ENCODE measurements at regions not wholly inside any gene's neighbourhood (a gene's known extent, or its start where the extent isn't known, plus 50 kb on each side); places are given as distances from the start of the nearest gene placed in this dataset.

- no peak for DNase-seq (ENCODE audit: low read depth in 2 of 2)
Observed at GRCh38 chr5:2015124-2015848, 132.6 kb upstream of the IRX4 start.

GRCh38 chr5:2014058-2014610 lies 131.4 kb upstream of the IRX4 start:
- no peak for DNase-seq (ENCODE audit: low read depth in 2 of 2)

GRCh38 chr5:2013301-2014057 lies 130.8 kb upstream of the IRX4 start:
- no peak for DNase-seq (ENCODE audit: low read depth in 2 of 2)

GRCh38 chr5:2012885-2013284 lies 130.2 kb upstream of the IRX4 start:
- no peak for DNase-seq (ENCODE audit: low read depth in 2 of 2)

GRCh38 chr5:2011481-2012411 lies 129.0 kb upstream of the IRX4 start:
- no peak for DNase-seq (ENCODE audit: low read depth in 2 of 2)

GRCh38 chr5:2010940-2011339 lies 128.2 kb upstream of the IRX4 start:
- no peak for DNase-seq (ENCODE audit: low read depth in 2 of 2)

GRCh38 chr5:2009986-2010914 lies 127.5 kb upstream of the IRX4 start:
- no peak for DNase-seq (ENCODE audit: low read depth in 2 of 2)

- no peak for DNase-seq (ENCODE audit: low read depth in 2 of 2)
Observed at GRCh38 chr5:2008851-2009629, 126.3 kb upstream of the IRX4 start.

- no peak for DNase-seq (ENCODE audit: low read depth in 2 of 2)
Observed at GRCh38 chr5:2007878-2008501, 125.3 kb upstream of the IRX4 start.

GRCh38 chr5:2007496-2007877 lies 124.8 kb upstream of the IRX4 start:
- DNase-seq (ENCODE audit: low read depth in 2 of 2) = no peak

GRCh38 chr5:2006971-2007291 lies 124.2 kb upstream of the IRX4 start:
- DNase-seq (ENCODE audit: low read depth in 2 of 2) = no peak

GRCh38 chr5:2006193-2006970 lies 123.7 kb upstream of the IRX4 start:
- no peak for DNase-seq (ENCODE audit: low read depth in 2 of 2)

GRCh38 chr5:2005101-2006041 lies 122.6 kb upstream of the IRX4 start:
- no peak for DNase-seq (ENCODE audit: low read depth in 2 of 2)

GRCh38 chr5:2003690-2004365 lies 121.1 kb upstream of the IRX4 start:
- DNase-seq (ENCODE audit: low read depth in 2 of 2) = no peak

GRCh38 chr5:2003206-2003605 lies 120.5 kb upstream of the IRX4 start:
- DNase-seq (ENCODE audit: low read depth in 2 of 2) = no peak

GRCh38 chr5:2001300-2001699 lies 118.6 kb upstream of the IRX4 start:
- DNase-seq (ENCODE audit: low read depth in 2 of 2) = no peak

- DNase-seq (ENCODE audit: low read depth in 2 of 2) = no peak
Observed at GRCh38 chr5:2000591-2000990, 117.9 kb upstream of the IRX4 start.
